Calu3 (cell line): ENCODE measurements at regions not wholly inside any gene's neighbourhood (a gene's known extent, or its start where the extent isn't known, plus 50 kb on each side); places are given as distances from the start of the nearest gene placed in this dataset.

Source experiments
- BruUV-seq: library from RNA; stranded (reverse); fragments of 400-500 nt; replicated peaks from 2 replicates; lab custom pipeline; 2021; lab: Mats Ljungman, UMichigan
- CTCF ChIA-PET: fragments of 300-600 bp; sonication (Branson Sonifier 250); formaldehyde crosslinking; loops from one replicate; lab custom pipeline; 2022; ENCODE audit warnings: antibody characterized with exemption; lab: Charles Lee
- DNase-seq: peaks from one replicate; pipeline ENCODE4 v3.0.0; 2022
- H3K27ac Mint-ChIP-seq: one replicate; pipeline ENCODE4 v1.8.0; 2022; ENCODE audit warnings: mixed read lengths; ENCODE audit not compliant: unreplicated experiment
- H3K27me3 Mint-ChIP-seq: one replicate; pipeline ENCODE4 v1.8.0; 2022; ENCODE audit warnings: mixed read lengths; ENCODE audit not compliant: unreplicated experiment
- H3K36me3 Mint-ChIP-seq: one replicate; pipeline ENCODE4 v1.8.0; 2022; ENCODE audit warnings: mild to moderate bottlenecking, moderate library complexity, mixed read lengths; ENCODE audit not compliant: insufficient read depth, unreplicated experiment
- H3K4me1 Mint-ChIP-seq: one replicate; pipeline ENCODE4 v1.8.0; 2022; ENCODE audit warnings: mild to moderate bottlenecking, low read depth, mixed read lengths; ENCODE audit not compliant: unreplicated experiment
- H3K4me3 Mint-ChIP-seq: one replicate; pipeline ENCODE4 v1.8.0; 2022; ENCODE audit warnings: mild to moderate bottlenecking, low read depth, moderate library complexity, mixed read lengths; ENCODE audit not compliant: unreplicated experiment
- H3K9me3 Mint-ChIP-seq: one replicate; pipeline ENCODE4 v1.8.0; 2022; ENCODE audit warnings: low read depth, mixed read lengths; ENCODE audit not compliant: unreplicated experiment
- CTCF ChIP-seq: fragments of 200-600 bp; IDR thresholded peaks from one replicate; pipeline ENCODE4 v1.8.0; 2022; ENCODE audit warnings: antibody characterized with exemption; ENCODE audit not compliant: unreplicated experiment
- intact Hi-C: fragments of 100-400 bp; cut with micrococcal nuclease; formaldehyde crosslinking; loops from one replicate; pipeline ENCODE4 v1.10.0; 2022; ENCODE audit not compliant: unreplicated experiment

GRCh38 chr7:42674541-42674940, 237.3 kb downstream of the C7orf25 start:
- Mint-ChIP-seq H3K9me3 (peaks cover 29% of the 10 kb centered on the region), H3K36me3 (no peaks in the 10 kb centered on the region), H3K4me1 (no peaks in the 10 kb centered on the region), H3K27me3 (no peaks in the 10 kb centered on the region), H3K4me3 (no peak overlapping the region), H3K27ac (no peak overlapping the region)
- no peak for TF ChIP-seq CTCF
- BruUV-seq: no TSS peak
- CTCF ChIA-PET: no interaction called here
- no peak for DNase-seq
- intact Hi-C loops: no loop called here

- TF ChIP-seq CTCF: no peak
- CTCF ChIA-PET: no interaction called here
- intact Hi-C loops: no loop called here
- DNase-seq: no peak
- Mint-ChIP-seq H3K4me3 (no peak overlapping the region), H3K36me3 (no peaks in the 10 kb centered on the region), H3K4me1 (no peaks in the 10 kb centered on the region), H3K27ac (no peak overlapping the region), H3K27me3 (no peaks in the 10 kb centered on the region), H3K9me3 (peaks cover 30% of the 10 kb centered on the region)
- no TSS peak for BruUV-seq
These were observed 237.9 kb downstream of the C7orf25 start for GRCh38 chr7:42673951-42674350.

- no peaks in the 10 kb centered on the region for H3K27me3 Mint-ChIP-seq
- DNase-seq: no peak
- H3K27ac Mint-ChIP-seq: no peak overlapping the region
- peaks cover 28% of the 10 kb centered on the region for H3K9me3 Mint-ChIP-seq
- no peaks in the 10 kb centered on the region for H3K36me3 Mint-ChIP-seq
- H3K4me1 Mint-ChIP-seq: no peaks in the 10 kb centered on the region
- no TSS peak for BruUV-seq
- intact Hi-C loops: no loop called here
- no peak overlapping the region for H3K4me3 Mint-ChIP-seq
- no peak for TF ChIP-seq CTCF
- CTCF ChIA-PET: no interaction called here
These were observed 239.4 kb downstream of the C7orf25 start for GRCh38 chr7:42672339-42672999.

- CTCF ChIA-PET: no interaction called here
These were observed 240.2 kb downstream of the C7orf25 start for GRCh38 chr7:42671627-42672026.

More at GRCh38 chr7:42671627-42672026, 240.2 kb downstream of the C7orf25 start:
- no TSS peak for BruUV-seq
- H3K36me3 Mint-ChIP-seq: no peaks in the 10 kb centered on the region
- H3K4me1 Mint-ChIP-seq: no peaks in the 10 kb centered on the region
- no peak for TF ChIP-seq CTCF
- H3K9me3 Mint-ChIP-seq: peaks cover 30% of the 10 kb centered on the region
- no peak for DNase-seq
- H3K4me3 Mint-ChIP-seq: no peak overlapping the region
- intact Hi-C loops: no loop called here
- H3K27me3 Mint-ChIP-seq: no peaks in the 10 kb centered on the region
- H3K27ac Mint-ChIP-seq: no peak overlapping the region
